ENCODE measurements at regions not wholly inside any gene's neighbourhood (a gene's known extent, or its start where the extent isn't known, plus 50 kb on each side); places are given as distances from the start of the nearest gene placed in this dataset.

DNA sequence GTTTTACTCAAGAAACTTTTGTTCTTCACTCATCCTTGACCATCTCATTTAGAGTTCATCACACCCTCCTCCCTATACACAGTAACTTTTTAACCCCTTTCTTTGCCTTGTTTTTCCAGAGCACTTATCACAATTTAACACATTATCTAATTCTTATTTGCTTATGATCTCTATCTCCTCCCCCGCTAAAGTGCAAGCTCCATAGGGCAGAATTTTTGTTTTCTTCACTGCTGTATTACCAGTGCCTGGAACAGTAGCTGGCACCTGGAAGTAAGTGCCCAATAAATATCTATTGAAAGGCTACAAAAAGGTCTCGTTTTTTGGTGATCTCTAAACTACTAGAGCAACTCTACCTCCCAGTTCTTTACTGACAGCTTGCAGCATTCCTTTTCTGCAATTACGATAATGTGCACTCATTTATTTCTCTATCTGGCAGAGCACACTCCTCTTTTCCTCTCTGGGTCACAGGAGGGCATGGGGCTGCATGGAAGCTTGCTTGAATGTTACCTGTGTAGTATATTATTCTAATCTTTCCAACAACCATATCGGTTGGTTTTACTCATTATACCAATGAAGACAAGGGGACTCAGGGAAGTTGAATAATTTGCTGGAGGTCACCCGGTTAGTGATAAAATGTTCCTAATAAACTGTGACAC lies 57.4 kb upstream of the CHST9 start:
- intact Hi-C loops (cut with micrococcal nuclease): no loop called here
- no peak overlapping the region for H3K27ac ChIP-seq (ENCODE audit: low read depth in 1 of 2, low read length in 2 of 2)
- no peak overlapping the region for H3K4me3 Mint-ChIP-seq
- no peaks in the 10 kb centered on the region for H3K36me3 Mint-ChIP-seq
- no peak for DNase-seq
- no peak overlapping the region for H3K4me3 ChIP-seq (replicated peaks in 1 of 3; ENCODE audit: low read depth in 2 of 3, low read length in 3 of 3)
- WGBS (ENCODE audit: insufficient coverage): no CpG with 5 or more reads among the region's 5 CpGs
- no peaks in the 10 kb centered on the region for H3K4me1 ChIP-seq (ENCODE audit: control insufficient read depth in 1 of 2, insufficient read depth in 2 of 2, low read length in 2 of 2)
- H3K27me3 ChIP-seq (ENCODE audit: control insufficient read depth in 2 of 2, insufficient read depth in 2 of 2, low read length in 2 of 2): no peaks in the 10 kb centered on the region
- no peak overlapping the region for H3K4me2 ChIP-seq (replicated peaks; ENCODE audit: extremely low read depth, low read length, poor library complexity, severe bottlenecking)
- H3K9me3 ChIP-seq (replicated peaks in 1 of 2; ENCODE audit: control insufficient read depth in 1 of 2, insufficient read depth in 1 of 2, low read length in 2 of 2): no peaks in the 10 kb centered on the region
- no peak overlapping the region for H3K27ac Mint-ChIP-seq
- H3K79me2 ChIP-seq (ENCODE audit: insufficient read depth, low read length): no peaks in the 10 kb centered on the region
- H4K20me1 ChIP-seq (ENCODE audit: insufficient read depth, low read length): no peaks in the 10 kb centered on the region
- no peaks in the 10 kb centered on the region for H3K27me3 Mint-ChIP-seq (ENCODE audit: low read depth in 3 of 3)
- H3K9me3 Mint-ChIP-seq: peaks cover 0 to 3% (median 0%) of the 10 kb centered on the region in 7 donors
- H3K36me3 ChIP-seq (replicated peaks in 1 of 2; ENCODE audit: control insufficient read depth in 1 of 2, insufficient read depth in 2 of 2, low read length in 2 of 2): no peaks in the 10 kb centered on the region
- H3K4me1 Mint-ChIP-seq: no peaks in the 10 kb centered on the region
- no peak overlapping the region for H2AFZ ChIP-seq (ENCODE audit: insufficient read depth, low read depth, low read length, poor library complexity, severe bottlenecking)
- TF ChIP-seq, protein P1, sequence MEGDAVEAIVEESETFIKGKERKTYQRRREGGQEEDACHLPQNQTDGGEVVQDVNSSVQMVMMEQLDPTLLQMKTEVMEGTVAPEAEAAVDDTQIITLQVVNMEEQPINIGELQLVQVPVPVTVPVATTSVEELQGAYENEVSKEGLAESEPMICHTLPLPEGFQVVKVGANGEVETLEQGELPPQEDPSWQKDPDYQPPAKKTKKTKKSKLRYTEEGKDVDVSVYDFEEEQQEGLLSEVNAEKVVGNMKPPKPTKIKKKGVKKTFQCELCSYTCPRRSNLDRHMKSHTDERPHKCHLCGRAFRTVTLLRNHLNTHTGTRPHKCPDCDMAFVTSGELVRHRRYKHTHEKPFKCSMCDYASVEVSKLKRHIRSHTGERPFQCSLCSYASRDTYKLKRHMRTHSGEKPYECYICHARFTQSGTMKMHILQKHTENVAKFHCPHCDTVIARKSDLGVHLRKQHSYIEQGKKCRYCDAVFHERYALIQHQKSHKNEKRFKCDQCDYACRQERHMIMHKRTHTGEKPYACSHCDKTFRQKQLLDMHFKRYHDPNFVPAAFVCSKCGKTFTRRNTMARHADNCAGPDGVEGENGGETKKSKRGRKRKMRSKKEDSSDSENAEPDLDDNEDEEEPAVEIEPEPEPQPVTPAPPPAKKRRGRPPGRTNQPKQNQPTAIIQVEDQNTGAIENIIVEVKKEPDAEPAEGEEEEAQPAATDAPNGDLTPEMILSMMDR (IDR thresholded peaks at IDR 0.05): no peak
- no peak overlapping the region for H3K9ac ChIP-seq (ENCODE audit: insufficient read depth, low read length, poor library complexity, severe bottlenecking)

DNA sequence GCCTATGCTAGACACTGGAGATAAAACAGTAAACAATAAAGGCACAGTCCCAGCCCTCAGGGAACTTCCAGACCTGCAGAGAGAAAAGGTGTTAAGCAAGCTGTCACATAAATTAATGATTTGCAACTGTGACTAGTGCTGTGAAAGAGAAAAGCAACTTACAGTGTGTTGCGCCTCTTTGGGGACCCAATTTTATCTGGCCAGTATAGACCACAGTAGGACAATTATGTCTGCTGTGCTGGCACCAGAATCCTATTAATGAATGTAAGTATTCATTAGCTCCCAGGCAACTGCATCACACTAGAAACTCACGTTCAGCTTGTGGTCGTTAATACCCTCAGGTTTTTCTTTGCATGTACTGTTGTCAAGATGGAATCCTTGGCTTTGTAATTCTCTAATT lies 55.3 kb upstream of the CHST9 start:
- Histone ChIP-seq H3K9me3 (replicated peaks in 1 of 2; ENCODE audit: control insufficient read depth in 1 of 2, insufficient read depth in 1 of 2, low read length in 2 of 2) (no peaks in the 10 kb centered on the region), H3K27me3 (ENCODE audit: control insufficient read depth in 2 of 2, insufficient read depth in 2 of 2, low read length in 2 of 2) (no peaks in the 10 kb centered on the region), H3K27ac (ENCODE audit: low read depth in 1 of 2, low read length in 2 of 2) (no peak overlapping the region), H3K79me2 (ENCODE audit: insufficient read depth, low read length) (no peaks in the 10 kb centered on the region), H3K4me1 (ENCODE audit: control insufficient read depth in 1 of 2, insufficient read depth in 2 of 2, low read length in 2 of 2) (no peaks in the 10 kb centered on the region), H3K9ac (ENCODE audit: insufficient read depth, low read length, poor library complexity, severe bottlenecking) (no peak overlapping the region), H3K4me2 (replicated peaks; ENCODE audit: extremely low read depth, low read length, poor library complexity, severe bottlenecking) (no peak overlapping the region), H2AFZ (ENCODE audit: insufficient read depth, low read depth, low read length, poor library complexity, severe bottlenecking) (no peak overlapping the region), H3K36me3 (replicated peaks in 1 of 2; ENCODE audit: control insufficient read depth in 1 of 2, insufficient read depth in 2 of 2, low read length in 2 of 2) (no peaks in the 10 kb centered on the region), H4K20me1 (ENCODE audit: insufficient read depth, low read length) (no peaks in the 10 kb centered on the region), H3K4me3 (replicated peaks in 1 of 3; ENCODE audit: low read depth in 2 of 3, low read length in 3 of 3) (no peak overlapping the region)
- H3K4me1 Mint-ChIP-seq: no peaks in the 10 kb centered on the region
- peaks cover 0 to 3% (median 0%) of the 10 kb centered on the region in 7 donors for H3K9me3 Mint-ChIP-seq
- H3K27me3 Mint-ChIP-seq (ENCODE audit: low read depth in 3 of 3): no peaks in the 10 kb centered on the region
- TF ChIP-seq, protein P1 (IDR thresholded peaks at IDR 0.05): no peak
- H3K36me3 Mint-ChIP-seq: no peaks in the 10 kb centered on the region
- H3K4me3 Mint-ChIP-seq: no peak overlapping the region
- 90% methylated on average over 1 of the region's 3 CpGs for WGBS (ENCODE audit: insufficient coverage)
- DNase-seq: no peak
- no peak overlapping the region for H3K27ac Mint-ChIP-seq
- intact Hi-C loops (cut with micrococcal nuclease): no loop called here
